Calu3 (cell line): ENCODE measurements at regions not wholly inside any gene's neighbourhood (a gene's known extent, or its start where the extent isn't known, plus 50 kb on each side); places are given as distances from the start of the nearest gene placed in this dataset.

Experiments used
- BruUV-seq: library from RNA; stranded (reverse); fragments of 400-500 nt; replicated peaks from 2 replicates; lab custom pipeline; 2021; lab: Mats Ljungman, UMichigan
- CTCF ChIA-PET: fragments of 300-600 bp; sonication (Branson Sonifier 250); formaldehyde crosslinking; loops from one replicate; lab custom pipeline; 2022; ENCODE audit warnings: antibody characterized with exemption; lab: Charles Lee
- DNase-seq: peaks from one replicate; pipeline ENCODE4 v3.0.0; 2022
- H3K27ac Mint-ChIP-seq: one replicate; pipeline ENCODE4 v1.8.0; 2022; ENCODE audit warnings: mixed read lengths; ENCODE audit not compliant: unreplicated experiment
- H3K27me3 Mint-ChIP-seq: one replicate; pipeline ENCODE4 v1.8.0; 2022; ENCODE audit warnings: mixed read lengths; ENCODE audit not compliant: unreplicated experiment
- H3K36me3 Mint-ChIP-seq: one replicate; pipeline ENCODE4 v1.8.0; 2022; ENCODE audit warnings: mild to moderate bottlenecking, moderate library complexity, mixed read lengths; ENCODE audit not compliant: insufficient read depth, unreplicated experiment
- H3K4me1 Mint-ChIP-seq: one replicate; pipeline ENCODE4 v1.8.0; 2022; ENCODE audit warnings: mild to moderate bottlenecking, low read depth, mixed read lengths; ENCODE audit not compliant: unreplicated experiment
- H3K4me3 Mint-ChIP-seq: one replicate; pipeline ENCODE4 v1.8.0; 2022; ENCODE audit warnings: mild to moderate bottlenecking, low read depth, moderate library complexity, mixed read lengths; ENCODE audit not compliant: unreplicated experiment
- H3K9me3 Mint-ChIP-seq: one replicate; pipeline ENCODE4 v1.8.0; 2022; ENCODE audit warnings: low read depth, mixed read lengths; ENCODE audit not compliant: unreplicated experiment
- CTCF ChIP-seq: fragments of 200-600 bp; IDR thresholded peaks from one replicate; pipeline ENCODE4 v1.8.0; 2022; ENCODE audit warnings: antibody characterized with exemption; ENCODE audit not compliant: unreplicated experiment
- intact Hi-C: fragments of 100-400 bp; cut with micrococcal nuclease; formaldehyde crosslinking; loops from one replicate; pipeline ENCODE4 v1.10.0; 2022; ENCODE audit not compliant: unreplicated experiment

- H3K4me3 Mint-ChIP-seq: no peak overlapping the region
- CTCF ChIA-PET: no interaction called here
- BruUV-seq: no TSS peak
- no peaks in the 10 kb centered on the region for H3K27me3 Mint-ChIP-seq
- H3K36me3 Mint-ChIP-seq: no peaks in the 10 kb centered on the region
- H3K27ac Mint-ChIP-seq: no peak overlapping the region
- no peak for TF ChIP-seq CTCF
- intact Hi-C loops: no loop called here
- H3K9me3 Mint-ChIP-seq: peaks cover 14% of the 10 kb centered on the region
- no peaks in the 10 kb centered on the region for H3K4me1 Mint-ChIP-seq
- DNase-seq: no peak
These were observed 331.2 kb downstream of the ACTR3B start for GRCh38 chr7:153090764-153091163.

GRCh38 chr7:153091477-153091876 is 331.9 kb downstream of the ACTR3B start:
- no peaks in the 10 kb centered on the region for H3K4me1 Mint-ChIP-seq
- CTCF ChIA-PET: no interaction called here

GRCh38 chr7:153097511-153098201 is 338.1 kb downstream of the ACTR3B start:
- H3K27me3 Mint-ChIP-seq: no peaks in the 10 kb centered on the region
- H3K27ac Mint-ChIP-seq: no peak overlapping the region
- no peaks in the 10 kb centered on the region for H3K4me1 Mint-ChIP-seq
- CTCF ChIA-PET: interaction anchor here (0.6 kb wide), 1 partner anchor 79 kb away, joined by 3 read pairs; no protein-coding TSS in a partner anchor
- BruUV-seq: no TSS peak
- no peaks in the 10 kb centered on the region for H3K36me3 Mint-ChIP-seq
- peaks cover 18% of the 10 kb centered on the region for H3K9me3 Mint-ChIP-seq
- TF ChIP-seq CTCF: no peak
- DNase-seq: no peak
- intact Hi-C loops: no loop called here
- no peak overlapping the region for H3K4me3 Mint-ChIP-seq

More at GRCh38 chr7:153091477-153091876, 331.9 kb downstream of the ACTR3B start:
- H3K9me3 Mint-ChIP-seq: peaks cover 10% of the 10 kb centered on the region
- no peaks in the 10 kb centered on the region for H3K27me3 Mint-ChIP-seq
- H3K4me3 Mint-ChIP-seq: no peak overlapping the region
- intact Hi-C loops: no loop called here
- no peak for DNase-seq
- no peak for TF ChIP-seq CTCF
- H3K36me3 Mint-ChIP-seq: no peaks in the 10 kb centered on the region
- BruUV-seq: no TSS peak
- H3K27ac Mint-ChIP-seq: no peak overlapping the region

- Mint-ChIP-seq H3K36me3 (no peaks in the 10 kb centered on the region), H3K9me3 (peaks cover 14% of the 10 kb centered on the region), H3K27me3 (no peaks in the 10 kb centered on the region), H3K4me3 (no peak overlapping the region), H3K4me1 (no peaks in the 10 kb centered on the region), H3K27ac (no peak overlapping the region)
- TF ChIP-seq CTCF: no peak
- intact Hi-C loops: no loop called here
- no peak for DNase-seq
- CTCF ChIA-PET: no interaction called here
- BruUV-seq: no TSS peak
These were observed 339.7 kb downstream of the ACTR3B start for GRCh38 chr7:153099235-153099634.
